ENCODE measurements at regions not wholly inside any gene's neighbourhood (a gene's known extent, or its start where the extent isn't known, plus 50 kb on each side); places are given as distances from the start of the nearest gene placed in this dataset.

DNA sequence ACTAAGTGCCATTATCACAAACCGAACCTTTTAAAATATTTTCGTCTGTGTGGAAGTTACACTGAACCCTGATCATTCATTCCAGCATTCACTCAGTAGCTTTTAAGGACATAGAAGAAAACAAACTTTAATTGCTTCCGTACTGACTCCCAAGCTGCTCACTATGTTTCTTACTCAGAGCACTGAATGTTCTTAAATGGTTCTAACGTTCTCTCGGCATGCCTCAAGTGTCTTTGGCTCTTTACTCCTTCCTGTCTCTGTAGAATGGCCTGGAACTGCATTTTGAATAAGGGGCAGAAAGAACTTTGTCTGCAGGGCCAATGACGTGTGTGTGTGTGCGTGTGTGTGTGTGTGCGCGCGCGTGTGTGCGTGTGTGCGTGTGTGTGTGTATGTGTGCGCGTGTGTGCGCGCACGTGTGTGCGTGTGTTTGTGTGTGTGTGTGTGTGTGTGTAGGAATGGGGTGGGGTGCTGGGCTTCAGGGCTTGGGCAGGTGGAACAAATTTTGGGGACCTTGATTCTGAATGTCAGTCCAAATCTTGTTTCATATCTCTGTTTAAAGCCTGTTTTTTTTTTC lies 50.5 kb upstream of the PAQR3 start:
- Histone ChIP-seq H3K4me1 (ENCODE audit: control insufficient read depth in 1 of 2, insufficient read depth in 2 of 2, low read length in 2 of 2) (no peaks in the 10 kb centered on the region), H3K27me3 (ENCODE audit: control insufficient read depth in 1 of 2, insufficient read depth in 2 of 2, low read length in 1 of 2) (no peaks in the 10 kb centered on the region), H3K4me3 (ENCODE audit: low read length in 2 of 2) (no peak overlapping the region), H3K9me3 (ENCODE audit: control insufficient read depth, low read length) (no peaks in the 10 kb centered on the region), H3K36me3 (ENCODE audit: control insufficient read depth in 1 of 2, insufficient read depth in 2 of 2, low read length in 1 of 2) (peaks cover 0 to 2% of the 10 kb centered on the region in 2 donors), H3K27ac (ENCODE audit: low read depth in 1 of 2, low read length in 2 of 2) (no peak overlapping the region)
- no peak for DNase-seq
- no peak for ATAC-seq (ENCODE audit: low FRiP score)
- 71 to 73% methylated on average over 19 of the region's 19 CpGs for WGBS, 2 donors
- intact Hi-C loops (cut with DNase I): no loop called here
